ENCODE measurements at regions not wholly inside any gene's neighbourhood (a gene's known extent, or its start where the extent isn't known, plus 50 kb on each side); places are given as distances from the start of the nearest gene placed in this dataset.

DNA sequence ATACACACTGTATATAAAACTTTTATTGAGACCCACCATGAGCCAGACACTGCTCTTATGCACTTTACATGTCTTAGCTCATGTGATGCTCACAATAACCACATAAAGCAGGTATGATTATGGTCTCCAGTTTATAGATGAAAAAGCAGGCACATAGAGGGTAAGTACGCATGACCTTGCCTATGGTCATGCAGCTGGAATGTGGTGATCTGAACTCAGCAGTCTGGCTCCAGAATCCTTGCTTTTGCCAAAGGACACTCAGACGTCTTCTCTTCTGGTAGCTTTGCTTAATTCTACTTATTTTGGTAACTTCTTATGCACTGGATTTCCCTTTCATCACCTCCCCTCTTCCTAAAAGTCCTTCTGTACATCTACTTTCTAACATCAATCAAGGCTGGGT lies 103.3 kb upstream of the CRY1 start:
- WGBS, 2 experiments (ENCODE audit: extremely low coverage in 1 of 2, insufficient coverage in 1 of 2, insufficient read length in 1 of 2, insufficient replicate concordance in 2 of 2, low coverage in 1 of 2, low lambda C conversion rate in 2 of 2, missing lambda C conversion rate in 1 of 2): 85% methylated on average over 2 of the region's 2 CpGs; no CpG with 5 or more reads in 1 of the 2 experiments
- Histone ChIP-seq H3K23me2 (ENCODE audit: low read depth, low read length) (no peaks in the 10 kb centered on the region), H2AFZ (ENCODE audit: low read length) (no peak overlapping the region), H4K8ac (ENCODE audit: extremely low read depth, insufficient read depth, low read length) (no peak overlapping the region), H3K36me3 (ENCODE audit: control insufficient read depth in 2 of 4, insufficient read depth in 4 of 4, low read length in 3 of 4) (no peaks in the 10 kb centered on the region), H4K91ac (replicated peaks; ENCODE audit: insufficient read length, low read length) (no peak overlapping the region), H3K18ac (ENCODE audit: extremely low read depth, low read length) (no peak overlapping the region), H3K9me3 (ENCODE audit: insufficient read depth in 2 of 2, low read depth in 1 of 2, low read length in 1 of 2) (no peaks in the 10 kb centered on the region), H3K27ac (ENCODE audit: low read depth, low read length) (no peak overlapping the region), H3K9ac (replicated peaks in 1 of 4; ENCODE audit: extremely low read depth in 1 of 4, low read depth in 3 of 4, low read length in 3 of 4) (no peak overlapping the region), H3K4me2 (ENCODE audit: insufficient read depth in 1 of 2, low read depth in 2 of 2, low read length in 2 of 2) (no peak overlapping the region), H3K79me2 (ENCODE audit: control insufficient read depth in 1 of 2, insufficient read depth in 2 of 2, low read length in 2 of 2) (no peaks in the 10 kb centered on the region), H2BK20ac (ENCODE audit: low read length) (no peak overlapping the region), H3K56ac (replicated peaks; ENCODE audit: insufficient read length, low read depth, low read length) (no peak overlapping the region), H2BK5ac (ENCODE audit: low read depth, low read length) (no peak overlapping the region), H3K4ac (replicated peaks; ENCODE audit: insufficient read length, low read depth, low read length) (no peak overlapping the region), H3K27me3 (replicated peaks in 1 of 4; ENCODE audit: control insufficient read depth in 3 of 4, extremely low read depth in 1 of 4, insufficient read depth in 3 of 4, low read length in 3 of 4) (no peaks in the 10 kb centered on the region; a peak in 1 of 7 replicates), H2BK120ac (replicated peaks; ENCODE audit: low read depth, low read length) (no peak overlapping the region), H4K20me1 (replicated peaks in 1 of 2; ENCODE audit: control insufficient read depth in 1 of 2, insufficient read depth in 2 of 2, low read length in 2 of 2) (no peaks in the 10 kb centered on the region), H2BK12ac (ENCODE audit: low read depth, low read length) (no peak overlapping the region), H2AK5ac (ENCODE audit: low read depth, low read length) (no peak overlapping the region), H2BK15ac (ENCODE audit: low read length) (no peak overlapping the region), H3K79me1 (ENCODE audit: low read depth, low read length) (no peaks in the 10 kb centered on the region), H3K14ac (ENCODE audit: insufficient read length) (no peak overlapping the region), H4K5ac (ENCODE audit: insufficient read length, low read depth, low read length) (no peak overlapping the region), H3K23ac (ENCODE audit: insufficient read length) (no peak overlapping the region), H3K4me1 (replicated peaks in 1 of 4; ENCODE audit: control insufficient read depth in 3 of 4, insufficient read depth in 4 of 4, low read length in 3 of 4) (no peaks in the 10 kb centered on the region), H3K4me3 (ENCODE audit: extremely low read depth in 1 of 4, insufficient read depth in 2 of 4, low read depth in 3 of 4, low read length in 4 of 4) (no peak overlapping the region)
- FAIRE-seq (no peak), DNase-seq (ENCODE audit: low read depth in 1 of 2, low spot score in 2 of 2) (no peak)
- no peak for TF ChIP-seq SP2 (IDR thresholded peaks at IDR 0.05; ENCODE audit: low read length)
- no peak for TF ChIP-seq MAFK (IDR thresholded peaks at IDR 0.05; ENCODE audit: low read depth, low read length)
- no peak for TF ChIP-seq CEBPB (IDR thresholded peaks at IDR 0.05; ENCODE audit: low read depth, low read length)
- no peak for TF ChIP-seq HDAC2 (IDR thresholded peaks at IDR 0.05; ENCODE audit: borderline replicate concordance in 1 of 2, low read depth in 2 of 2, low read length in 2 of 2)
- TF ChIP-seq SRF (IDR thresholded peaks at IDR 0.05; ENCODE audit: low read depth, low read length): no peak
- TF ChIP-seq RAD21 (IDR thresholded peaks at IDR 0.05 in 1 of 2, conservative IDR thresholded peaks at IDR 0.05 in 1 of 2; ENCODE audit: low read depth in 2 of 2, low read length in 2 of 2): no peak
- no peak for TF ChIP-seq SUZ12 (IDR thresholded peaks at IDR 0.05; ENCODE audit: low read length)
- TF ChIP-seq EP300 (IDR thresholded peaks at IDR 0.05; ENCODE audit: borderline replicate concordance in 1 of 2, low read depth in 2 of 2, low read length in 2 of 2): no peak
- TF ChIP-seq CHD2 (IDR thresholded peaks at IDR 0.05; ENCODE audit: low read length): no peak
- TF ChIP-seq POLR2AphosphoS5 (IDR thresholded peaks at IDR 0.05; ENCODE audit: low read depth, low read length): no peak
- TF ChIP-seq POU5F1 (IDR thresholded peaks at IDR 0.05; ENCODE audit: low read depth, low read length): no peak
- no peak for TF ChIP-seq SAP30 (IDR thresholded peaks at IDR 0.05; ENCODE audit: insufficient read depth, insufficient replicate concordance, low read length)
- TF ChIP-seq KDM1A (IDR thresholded peaks at IDR 0.05; ENCODE audit: borderline replicate concordance, low read length): no peak
- TF ChIP-seq RXRA (IDR thresholded peaks at IDR 0.05; ENCODE audit: insufficient read depth, low read depth, low read length): no peak
- no peak for TF ChIP-seq GTF2F1 (IDR thresholded peaks at IDR 0.05; ENCODE audit: borderline replicate concordance, low read depth, low read length)
- ChIA-PET POLR2A (ENCODE audit: partially characterized antibody) (no interaction called here), CTCF (ENCODE audit: partially characterized antibody) (interaction anchor here (2.0 kb wide), 1 partner anchor 209 kb away, joined by 4 read pairs; no protein-coding TSS in a partner anchor)

Measured in H1 (cell line).